AG09309 (cell line): ENCODE measurements at regions not wholly inside any gene's neighbourhood (a gene's known extent, or its start where the extent isn't known, plus 50 kb on each side); places are given as distances from the start of the nearest gene placed in this dataset.

ENCODE experiments used
- DNase-seq: peaks from one replicate; pipeline ENCODE4 v3.0.0-alpha.2; 2010; ENCODE audit warnings: low read depth
- H3K4me3 ChIP-seq: 2 replicates; pipeline ENCODE4 v1.5.1; 2011; ENCODE audit warnings: mild to moderate bottlenecking, low read depth, low read length, moderate library complexity; ENCODE audit not compliant: control insufficient read depth
- CTCF ChIP-seq: IDR thresholded peaks from 2 replicates; pipeline ENCODE4 v1.5.1; 2011; ENCODE audit warnings: mild to moderate bottlenecking, low read depth, low read length, inconsistent platforms; ENCODE audit not compliant: insufficient read depth, control insufficient read depth; ENCODE audit errors: missing control alignments

GRCh38 chr5:54927097-54927746 is 58.2 kb downstream of the ESM1 start:
- no peak for DNase-seq
- TF ChIP-seq CTCF: no peak

GRCh38 chr5:54924487-54924886 is 60.9 kb downstream of the ESM1 start:
- H3K4me3 ChIP-seq: no peak overlapping the region
- no peak for DNase-seq
- TF ChIP-seq CTCF: no peak

More at GRCh38 chr5:54927097-54927746, 58.2 kb downstream of the ESM1 start:
- H3K4me3 ChIP-seq: no peak overlapping the region

- TF ChIP-seq CTCF: no peak
- no peak for DNase-seq
- H3K4me3 ChIP-seq: no peak overlapping the region
Observed at GRCh38 chr5:54917323-54917722, 68.1 kb downstream of the ESM1 start.

GRCh38 chr5:54915466-54916027 is 69.8 kb downstream of the ESM1 start:
- DNase-seq: no peak
- H3K4me3 ChIP-seq: no peak overlapping the region
- TF ChIP-seq CTCF: no peak

- no peak for DNase-seq
- H3K4me3 ChIP-seq: no peak overlapping the region
- no peak for TF ChIP-seq CTCF
Observed at GRCh38 chr5:54912021-54912420, 73.4 kb downstream of the ESM1 start.

GRCh38 chr5:54909911-54910870 is 75.2 kb downstream of the ESM1 start:
- H3K4me3 ChIP-seq: no peak overlapping the region
- no peak for TF ChIP-seq CTCF
- peak; percentile 21 for DNase-seq
